ENCODE measurements at regions not wholly inside any gene's neighbourhood (a gene's known extent, or its start where the extent isn't known, plus 50 kb on each side); places are given as distances from the start of the nearest gene placed in this dataset.
"Not testable (repeated sequence)": the region's sequence is repeated elsewhere in the genome, so short reads cannot be mapped to it uniquely, and the experiment has no call there.

DNA sequence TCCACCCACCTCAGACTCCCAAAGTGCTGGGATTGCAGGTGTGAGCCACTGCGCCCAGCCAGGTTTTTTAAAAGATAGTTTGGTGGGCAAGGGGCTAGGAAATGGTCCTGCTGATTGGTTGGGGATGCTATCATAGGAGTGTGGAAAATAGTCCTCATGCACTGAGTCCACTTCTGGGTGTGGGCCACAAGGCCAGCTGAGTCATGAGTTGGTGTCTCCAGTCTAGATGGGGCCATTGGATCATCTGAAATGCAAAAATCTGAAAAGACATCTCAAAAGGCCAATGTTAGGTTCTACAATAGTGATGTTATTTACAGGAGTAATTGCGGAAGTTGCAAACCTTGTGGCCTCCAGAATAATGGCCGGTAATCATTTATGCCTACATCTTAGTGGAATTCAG, 221.1 kb downstream of the ZNF674 start:
- H3K4me3 ChIP-seq (ENCODE audit: low read depth in 1 of 3, low read length in 3 of 3): no peak overlapping the region
- H3K4me1 ChIP-seq (ENCODE audit: control insufficient read depth in 3 of 3, insufficient read depth in 2 of 3, low read depth in 1 of 3, low read length in 2 of 3): peaks cover 0 to 60% (median 11%) of the 10 kb centered on the region in 3 donors
- 83 to 96% (median 92%) methylated on average over 3 of the region's 3 CpGs for WGBS, 3 donors
- DNase-seq (no peak), FAIRE-seq (no peak)
- no peaks in the 10 kb centered on the region for H3K36me3 ChIP-seq (ENCODE audit: control insufficient read depth in 3 of 3, insufficient read depth in 2 of 3, low read depth in 1 of 3, low read length in 3 of 3)
- H3K27me3 ChIP-seq (ENCODE audit: control insufficient read depth in 3 of 3, insufficient read depth in 3 of 3, low read length in 3 of 3): no peaks in the 10 kb centered on the region
- H3K27ac ChIP-seq (ENCODE audit: low read depth in 1 of 3, low read length in 2 of 3): no peak overlapping the region
- peaks cover 0 to 7% of the 10 kb centered on the region in 2 donors for H3K9me3 ChIP-seq (ENCODE audit: control insufficient read depth in 2 of 2, insufficient read depth in 1 of 2, low read depth in 1 of 2, low read length in 1 of 2)

- not testable (repeated sequence) for FAIRE-seq; H3K4me3 ChIP-seq (ENCODE audit: low read depth in 1 of 3, low read length in 3 of 3); H3K9me3 ChIP-seq (ENCODE audit: control insufficient read depth in 2 of 2, insufficient read depth in 1 of 2, low read depth in 1 of 2, low read length in 1 of 2); H3K36me3 ChIP-seq (ENCODE audit: control insufficient read depth in 3 of 3, insufficient read depth in 2 of 3, low read depth in 1 of 3, low read length in 3 of 3); DNase-seq; H3K27me3 ChIP-seq (ENCODE audit: control insufficient read depth in 3 of 3, insufficient read depth in 3 of 3, low read length in 3 of 3)
- H3K4me1 ChIP-seq (ENCODE audit: control insufficient read depth in 3 of 3, insufficient read depth in 2 of 3, low read depth in 1 of 3, low read length in 2 of 3): peaks cover 0 to 60% (median 11%) of the 10 kb centered on the region in 3 donors
- peak overlapping the region in 1 of 3 donors; percentile 84 for H3K27ac ChIP-seq (ENCODE audit: low read depth in 1 of 3, low read length in 2 of 3)
- 42 to 54% (median 45%) methylated on average over 5 of the region's 5 CpGs for WGBS, 3 donors
These were observed 222.3 kb downstream of the ZNF674 start for GRCh38 chrX:46322929-46323328.

DNA sequence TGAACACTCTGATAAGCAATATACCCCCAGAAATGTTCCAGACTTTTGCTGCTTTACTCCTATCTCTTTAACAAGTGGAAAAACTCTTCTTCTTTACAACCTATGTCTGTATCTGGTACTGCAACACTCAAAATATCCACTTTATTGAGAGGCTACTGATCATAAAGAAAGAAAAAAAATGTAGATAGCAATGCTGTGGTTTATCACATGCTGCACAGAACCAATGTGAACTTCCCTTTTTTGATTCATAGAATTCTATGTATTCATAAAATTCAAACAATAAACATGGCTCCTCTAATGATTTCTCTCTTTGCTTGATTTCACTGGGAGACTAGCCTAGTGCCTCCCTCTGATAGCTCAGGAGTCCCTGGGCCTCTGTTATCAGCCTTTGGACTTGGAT, 223.5 kb downstream of the ZNF674 start:
- no peak overlapping the region for H3K4me3 ChIP-seq (ENCODE audit: low read depth in 1 of 3, low read length in 3 of 3)
- DNase-seq (no peak), FAIRE-seq (no peak)
- peaks cover 0 to 55% (median 11%) of the 10 kb centered on the region in 3 donors for H3K4me1 ChIP-seq (ENCODE audit: control insufficient read depth in 3 of 3, insufficient read depth in 2 of 3, low read depth in 1 of 3, low read length in 2 of 3)
- H3K27ac ChIP-seq (ENCODE audit: low read depth in 1 of 3, low read length in 2 of 3): peak overlapping the region in 1 of 3 donors; percentile 84
- no peaks in the 10 kb centered on the region for H3K27me3 ChIP-seq (ENCODE audit: control insufficient read depth in 3 of 3, insufficient read depth in 3 of 3, low read length in 3 of 3)
- H3K36me3 ChIP-seq (ENCODE audit: control insufficient read depth in 3 of 3, insufficient read depth in 2 of 3, low read depth in 1 of 3, low read length in 3 of 3): no peaks in the 10 kb centered on the region
- H3K9me3 ChIP-seq (ENCODE audit: control insufficient read depth in 2 of 2, insufficient read depth in 1 of 2, low read depth in 1 of 2, low read length in 1 of 2): peaks cover 0 to 7% of the 10 kb centered on the region in 2 donors

- Histone ChIP-seq H3K27me3 (ENCODE audit: control insufficient read depth in 3 of 3, insufficient read depth in 3 of 3, low read length in 3 of 3) (no peaks in the 10 kb centered on the region), H3K36me3 (ENCODE audit: control insufficient read depth in 3 of 3, insufficient read depth in 2 of 3, low read depth in 1 of 3, low read length in 3 of 3) (no peaks in the 10 kb centered on the region), H3K4me3 (ENCODE audit: low read depth in 1 of 3, low read length in 3 of 3) (no peak overlapping the region), H3K4me1 (ENCODE audit: control insufficient read depth in 3 of 3, insufficient read depth in 2 of 3, low read depth in 1 of 3, low read length in 2 of 3) (peaks cover 0 to 38% (median 5%) of the 10 kb centered on the region in 3 donors), H3K27ac (ENCODE audit: low read depth in 1 of 3, low read length in 2 of 3) (peak overlapping the region in 2 of 3 donors; percentile 45 to 69), H3K9me3 (ENCODE audit: control insufficient read depth in 2 of 2, insufficient read depth in 1 of 2, low read depth in 1 of 2, low read length in 1 of 2) (peaks cover 0 to 7% of the 10 kb centered on the region in 2 donors)
- WGBS, 3 donors: 15 to 38% (median 16%) methylated on average over 1 of the region's 1 CpG
- DNase-seq: peak; percentile 40 to 63
- peak; percentile 61 for FAIRE-seq
These were observed 225.5 kb downstream of the ZNF674 start for GRCh38 chrX:46319750-46320149.

DNA sequence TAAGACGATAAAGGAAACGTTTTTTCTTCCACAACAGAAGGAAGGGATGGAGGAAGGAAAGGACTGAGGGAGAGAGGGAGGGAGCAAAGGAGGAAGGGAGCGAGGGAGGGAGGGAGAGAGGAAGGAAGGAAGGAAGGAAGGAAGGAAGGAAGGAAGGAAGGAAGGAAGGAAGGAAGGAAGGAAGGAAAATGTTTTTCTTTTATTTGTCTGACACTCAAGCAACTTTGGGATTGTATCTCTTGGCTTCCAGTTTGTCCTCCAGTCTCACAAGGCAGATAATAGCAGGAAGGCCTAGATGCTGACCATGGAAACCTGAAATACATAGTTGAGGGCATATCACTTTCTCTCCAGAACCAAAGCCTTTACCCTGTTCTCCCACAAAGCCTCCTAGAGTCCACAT, 226.7 kb downstream of the ZNF674 start:
- DNase-seq: no peak
- H3K27me3 ChIP-seq (ENCODE audit: control insufficient read depth in 3 of 3, insufficient read depth in 3 of 3, low read length in 3 of 3): no peaks in the 10 kb centered on the region
- H3K4me3 ChIP-seq (ENCODE audit: low read depth in 1 of 3, low read length in 3 of 3): no peak overlapping the region
- peak overlapping the region in 1 of 3 donors; percentile 8 for H3K27ac ChIP-seq (ENCODE audit: low read depth in 1 of 3, low read length in 2 of 3)
- no peaks in the 10 kb centered on the region for H3K36me3 ChIP-seq (ENCODE audit: control insufficient read depth in 3 of 3, insufficient read depth in 2 of 3, low read depth in 1 of 3, low read length in 3 of 3)
- peaks cover 0 to 7% of the 10 kb centered on the region in 2 donors for H3K9me3 ChIP-seq (ENCODE audit: control insufficient read depth in 2 of 2, insufficient read depth in 1 of 2, low read depth in 1 of 2, low read length in 1 of 2)
- 68 to 80% (median 68%) methylated on average over 3 of the region's 3 CpGs for WGBS, 3 donors
- FAIRE-seq: no peak
- peaks cover 0 to 36% (median 5%) of the 10 kb centered on the region in 3 donors for H3K4me1 ChIP-seq (ENCODE audit: control insufficient read depth in 3 of 3, insufficient read depth in 2 of 3, low read depth in 1 of 3, low read length in 2 of 3)

- DNase-seq (peak; percentile 46 to 70), FAIRE-seq (no peak)
- Histone ChIP-seq H3K27me3 (ENCODE audit: control insufficient read depth in 3 of 3, insufficient read depth in 3 of 3, low read length in 3 of 3) (no peaks in the 10 kb centered on the region), H3K4me1 (ENCODE audit: control insufficient read depth in 3 of 3, insufficient read depth in 2 of 3, low read depth in 1 of 3, low read length in 2 of 3) (peaks cover 0 to 29% (median 5%) of the 10 kb centered on the region in 3 donors), H3K27ac (ENCODE audit: low read depth in 1 of 3, low read length in 2 of 3) (peak overlapping the region in 2 of 3 donors; percentile 58 to 74), H3K36me3 (ENCODE audit: control insufficient read depth in 3 of 3, insufficient read depth in 2 of 3, low read depth in 1 of 3, low read length in 3 of 3) (no peaks in the 10 kb centered on the region), H3K4me3 (ENCODE audit: low read depth in 1 of 3, low read length in 3 of 3) (no peak overlapping the region), H3K9me3 (ENCODE audit: control insufficient read depth in 2 of 2, insufficient read depth in 1 of 2, low read depth in 1 of 2, low read length in 1 of 2) (no peaks in the 10 kb centered on the region)
- WGBS, 3 donors: 0 to 39% (median 12%) methylated on average over 1 of the region's 1 CpG
These were observed 228.1 kb downstream of the ZNF674 start for GRCh38 chrX:46317163-46317562.

DNA sequence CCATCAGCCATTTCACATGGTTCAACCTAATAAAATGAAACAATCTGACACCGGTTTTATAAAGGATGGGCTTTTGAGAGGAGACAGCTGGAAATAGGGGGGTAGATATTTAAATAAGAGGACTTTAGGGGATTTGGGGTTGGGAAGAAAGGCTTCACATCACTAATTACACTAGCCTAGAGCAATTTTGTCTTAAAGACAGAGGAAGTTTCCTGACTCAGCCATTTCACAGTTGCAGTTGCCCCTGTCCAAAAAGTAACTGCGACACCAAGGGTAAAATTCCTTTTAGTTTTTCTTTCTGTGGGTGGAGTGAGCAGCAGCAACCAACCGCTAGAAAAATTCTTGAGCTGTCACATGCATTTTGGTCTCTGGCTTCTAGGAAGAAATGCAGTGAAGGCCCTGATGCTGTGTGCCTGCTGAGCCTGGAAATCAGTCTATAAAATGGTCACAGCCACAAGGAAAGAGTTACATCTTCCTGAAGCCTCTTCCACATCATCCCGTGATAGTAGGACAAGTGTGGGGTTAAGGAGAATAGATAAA, 233.6 kb downstream of the ZNF674 start:
- Histone ChIP-seq H3K4me1 (ENCODE audit: control insufficient read depth in 3 of 3, insufficient read depth in 2 of 3, low read depth in 1 of 3, low read length in 2 of 3) (peaks cover 0 to 1% (median 0%) of the 10 kb centered on the region in 3 donors), H3K4me3 (ENCODE audit: low read depth in 1 of 3, low read length in 3 of 3) (no peak overlapping the region), H3K27ac (ENCODE audit: low read depth in 1 of 3, low read length in 2 of 3) (no peak overlapping the region), H3K9me3 (ENCODE audit: control insufficient read depth in 2 of 2, insufficient read depth in 1 of 2, low read depth in 1 of 2, low read length in 1 of 2) (no peaks in the 10 kb centered on the region), H3K36me3 (ENCODE audit: control insufficient read depth in 3 of 3, insufficient read depth in 2 of 3, low read depth in 1 of 3, low read length in 3 of 3) (no peaks in the 10 kb centered on the region), H3K27me3 (ENCODE audit: control insufficient read depth in 3 of 3, insufficient read depth in 3 of 3, low read length in 3 of 3) (no peaks in the 10 kb centered on the region)
- 57 to 88% (median 80%) methylated on average over 4 of the region's 4 CpGs for WGBS, 3 donors
- no peak for DNase-seq
- FAIRE-seq: no peak

- FAIRE-seq: no peak
- H3K9me3 ChIP-seq (ENCODE audit: control insufficient read depth in 2 of 2, insufficient read depth in 1 of 2, low read depth in 1 of 2, low read length in 1 of 2): peaks cover 0 to 2% of the 10 kb centered on the region in 2 donors
- H3K27ac ChIP-seq (ENCODE audit: low read depth in 1 of 3, low read length in 2 of 3): no peak overlapping the region
- 77 to 84% (median 81%) methylated on average over 4 of the region's 4 CpGs for WGBS, 3 donors
- H3K4me3 ChIP-seq (ENCODE audit: low read depth in 1 of 3, low read length in 3 of 3): no peak overlapping the region
- no peaks in the 10 kb centered on the region for H3K27me3 ChIP-seq (ENCODE audit: control insufficient read depth in 3 of 3, insufficient read depth in 3 of 3, low read length in 3 of 3)
- H3K36me3 ChIP-seq (ENCODE audit: control insufficient read depth in 3 of 3, insufficient read depth in 2 of 3, low read depth in 1 of 3, low read length in 3 of 3): no peaks in the 10 kb centered on the region
- no peak for DNase-seq
- H3K4me1 ChIP-seq (ENCODE audit: control insufficient read depth in 3 of 3, insufficient read depth in 2 of 3, low read depth in 1 of 3, low read length in 2 of 3): no peaks in the 10 kb centered on the region
These were observed 234.3 kb downstream of the ZNF674 start for GRCh38 chrX:46310815-46311497.
